ENCODE measurements at regions not wholly inside any gene's neighbourhood (a gene's known extent, or its start where the extent isn't known, plus 50 kb on each side); places are given as distances from the start of the nearest gene placed in this dataset.

GRCh38 chr9:79213417-79214125, 358.2 kb upstream of the TLE4 start:
- Histone ChIP-seq H3K4me2 (no peak overlapping the region), H2AFZ (ENCODE audit: low read depth) (no peak overlapping the region), H3K27ac (no peak overlapping the region), H3K4me1 (ENCODE audit: low read depth, poor library complexity, severe bottlenecking) (no peaks in the 10 kb centered on the region), H3K9ac (no peak overlapping the region), H3K4me3 (IDR thresholded peaks at IDR 0.05; ENCODE audit: insufficient read depth, low read depth, low read length) (no peak overlapping the region), H3K27me3 (ENCODE audit: insufficient read depth, low read depth) (no peaks in the 10 kb centered on the region), H3K36me3 (ENCODE audit: insufficient read depth) (no peaks in the 10 kb centered on the region), H4K20me1 (ENCODE audit: insufficient read depth) (no peaks in the 10 kb centered on the region), H3K79me2 (ENCODE audit: insufficient read depth, low read depth) (no peaks in the 10 kb centered on the region)
- TF ChIP-seq, protein P1, sequence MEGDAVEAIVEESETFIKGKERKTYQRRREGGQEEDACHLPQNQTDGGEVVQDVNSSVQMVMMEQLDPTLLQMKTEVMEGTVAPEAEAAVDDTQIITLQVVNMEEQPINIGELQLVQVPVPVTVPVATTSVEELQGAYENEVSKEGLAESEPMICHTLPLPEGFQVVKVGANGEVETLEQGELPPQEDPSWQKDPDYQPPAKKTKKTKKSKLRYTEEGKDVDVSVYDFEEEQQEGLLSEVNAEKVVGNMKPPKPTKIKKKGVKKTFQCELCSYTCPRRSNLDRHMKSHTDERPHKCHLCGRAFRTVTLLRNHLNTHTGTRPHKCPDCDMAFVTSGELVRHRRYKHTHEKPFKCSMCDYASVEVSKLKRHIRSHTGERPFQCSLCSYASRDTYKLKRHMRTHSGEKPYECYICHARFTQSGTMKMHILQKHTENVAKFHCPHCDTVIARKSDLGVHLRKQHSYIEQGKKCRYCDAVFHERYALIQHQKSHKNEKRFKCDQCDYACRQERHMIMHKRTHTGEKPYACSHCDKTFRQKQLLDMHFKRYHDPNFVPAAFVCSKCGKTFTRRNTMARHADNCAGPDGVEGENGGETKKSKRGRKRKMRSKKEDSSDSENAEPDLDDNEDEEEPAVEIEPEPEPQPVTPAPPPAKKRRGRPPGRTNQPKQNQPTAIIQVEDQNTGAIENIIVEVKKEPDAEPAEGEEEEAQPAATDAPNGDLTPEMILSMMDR (conservative IDR thresholded peaks at IDR 0.05; ENCODE audit: low read depth, low read length): no peak

DNA sequence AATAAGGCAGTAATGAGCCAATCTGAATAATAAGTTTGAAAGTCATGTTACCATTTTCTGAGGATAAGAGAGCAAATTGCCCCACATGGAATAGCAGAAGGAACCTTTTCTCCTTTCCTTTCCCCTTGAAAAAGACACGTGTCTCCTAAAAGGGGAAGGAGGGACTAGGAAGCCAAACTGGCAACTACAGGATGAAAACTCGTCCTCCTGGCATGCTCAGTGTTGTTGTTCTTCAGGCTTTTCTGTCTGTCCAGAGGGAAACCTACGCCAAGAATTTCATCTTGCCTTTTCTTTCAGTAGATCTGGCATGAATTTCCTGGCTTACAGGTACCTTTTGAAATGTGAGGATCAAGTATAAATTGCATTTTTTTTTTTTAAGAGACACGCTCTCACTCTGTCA, 355.9 kb upstream of the TLE4 start:
- Histone ChIP-seq H3K4me1 (ENCODE audit: low read depth, poor library complexity, severe bottlenecking) (no peaks in the 10 kb centered on the region), H3K27me3 (ENCODE audit: insufficient read depth, low read depth) (no peaks in the 10 kb centered on the region), H3K36me3 (ENCODE audit: insufficient read depth) (no peaks in the 10 kb centered on the region), H3K4me3 (IDR thresholded peaks at IDR 0.05; ENCODE audit: insufficient read depth, low read depth, low read length) (no peak overlapping the region), H3K9ac (no peak overlapping the region), H3K79me2 (ENCODE audit: insufficient read depth, low read depth) (no peaks in the 10 kb centered on the region), H2AFZ (ENCODE audit: low read depth) (no peak overlapping the region), H3K4me2 (no peak overlapping the region), H4K20me1 (ENCODE audit: insufficient read depth) (no peaks in the 10 kb centered on the region), H3K27ac (no peak overlapping the region)
- TF ChIP-seq, protein P1 (conservative IDR thresholded peaks at IDR 0.05; ENCODE audit: low read depth, low read length): no peak

DNA sequence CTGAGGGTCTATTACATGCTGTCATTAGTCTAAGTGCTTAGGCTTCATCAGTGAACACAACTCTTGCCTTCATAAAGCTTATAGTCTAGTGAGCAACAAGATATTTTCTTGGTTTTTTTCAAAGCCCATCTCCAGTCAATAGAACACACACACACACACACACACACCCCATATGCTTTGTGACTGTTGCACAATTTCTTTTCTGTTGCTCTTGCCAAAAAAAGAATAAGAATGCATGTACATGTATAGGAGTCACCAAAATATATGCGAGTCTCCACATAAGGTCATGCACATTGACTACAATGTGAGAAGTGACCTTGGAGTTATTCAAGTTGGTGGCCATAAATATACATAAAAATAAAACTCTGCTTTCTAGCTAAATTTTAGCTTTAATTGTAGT, 351.5 kb upstream of the TLE4 start:
- Histone ChIP-seq H3K4me1 (ENCODE audit: low read depth, poor library complexity, severe bottlenecking) (no peaks in the 10 kb centered on the region), H3K4me2 (no peak overlapping the region), H3K9ac (no peak overlapping the region)

DNA sequence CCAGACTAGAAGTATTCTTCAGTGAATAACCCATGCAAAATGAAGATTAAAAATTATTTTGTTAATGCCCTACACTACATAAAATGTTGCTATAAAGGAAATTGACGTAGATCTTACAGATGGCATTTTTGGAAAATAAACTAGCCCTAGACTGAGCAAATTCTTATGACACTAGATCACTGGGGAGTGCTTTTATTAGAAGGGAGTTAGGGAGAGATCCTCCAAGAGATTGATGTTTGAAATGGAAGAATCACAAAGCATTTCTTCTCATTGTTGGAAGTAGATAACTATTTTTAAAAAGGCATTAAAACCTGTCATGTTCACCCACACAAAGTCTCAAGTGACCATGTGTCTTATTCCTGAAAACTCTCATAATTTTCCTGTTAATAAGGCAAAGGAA, 351.1 kb upstream of the TLE4 start:
- Histone ChIP-seq H3K4me2 (no peak overlapping the region), H3K36me3 (ENCODE audit: insufficient read depth) (no peaks in the 10 kb centered on the region), H3K27me3 (ENCODE audit: insufficient read depth, low read depth) (no peaks in the 10 kb centered on the region), H3K9ac (no peak overlapping the region), H3K27ac (no peak overlapping the region), H3K79me2 (ENCODE audit: insufficient read depth, low read depth) (no peaks in the 10 kb centered on the region), H3K4me3 (IDR thresholded peaks at IDR 0.05; ENCODE audit: insufficient read depth, low read depth, low read length) (no peak overlapping the region), H3K4me1 (ENCODE audit: low read depth, poor library complexity, severe bottlenecking) (no peaks in the 10 kb centered on the region), H2AFZ (ENCODE audit: low read depth) (no peak overlapping the region), H4K20me1 (ENCODE audit: insufficient read depth) (no peaks in the 10 kb centered on the region)
- TF ChIP-seq, protein P1 (conservative IDR thresholded peaks at IDR 0.05; ENCODE audit: low read depth, low read length): no peak

More for the DNA sequence above, 351.5 kb upstream of the TLE4 start:
- H3K27me3 ChIP-seq (ENCODE audit: insufficient read depth, low read depth): no peaks in the 10 kb centered on the region
- H2AFZ ChIP-seq (ENCODE audit: low read depth): no peak overlapping the region
- H3K36me3 ChIP-seq (ENCODE audit: insufficient read depth): no peaks in the 10 kb centered on the region
- no peak overlapping the region for H3K4me3 ChIP-seq (IDR thresholded peaks at IDR 0.05; ENCODE audit: insufficient read depth, low read depth, low read length)
- TF ChIP-seq, protein P1 (conservative IDR thresholded peaks at IDR 0.05; ENCODE audit: low read depth, low read length): no peak
- no peaks in the 10 kb centered on the region for H3K79me2 ChIP-seq (ENCODE audit: insufficient read depth, low read depth)
- H4K20me1 ChIP-seq (ENCODE audit: insufficient read depth): no peaks in the 10 kb centered on the region
- H3K27ac ChIP-seq: no peak overlapping the region

All from KMS-11 (cell line).